ENCODE measurements at regions not wholly inside any gene's neighbourhood (a gene's known extent, or its start where the extent isn't known, plus 50 kb on each side); places are given as distances from the start of the nearest gene placed in this dataset.

DNA sequence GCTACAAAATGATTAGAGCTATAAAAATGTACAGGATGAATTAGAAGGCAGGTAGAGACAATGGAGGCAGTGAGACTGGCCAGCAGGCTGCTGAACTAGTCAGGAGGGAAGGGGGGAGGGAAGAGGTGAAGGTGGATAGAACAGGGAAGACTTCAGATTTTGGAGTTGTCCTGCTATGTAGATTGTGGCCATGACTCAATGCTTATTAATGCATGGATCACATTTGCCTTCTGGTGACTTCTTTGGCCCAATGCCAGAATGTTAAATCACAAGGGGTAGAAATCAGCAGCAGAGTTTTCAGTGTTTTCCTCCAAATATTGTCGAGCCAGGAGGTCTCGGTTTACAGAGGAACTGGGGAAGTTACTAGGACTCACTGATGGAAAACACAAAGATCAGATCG is 346.6 kb downstream of the AASDHPPT start:
- Mint-ChIP-seq H3K4me3 (no peak overlapping the region), H3K27me3 (no peaks in the 10 kb centered on the region), H3K27ac (no peak overlapping the region), H3K4me1 (ENCODE audit: unreplicated experiment) (no peaks in the 10 kb centered on the region), H3K9me3 (no peaks in the 10 kb centered on the region), H3K36me3 (no peaks in the 10 kb centered on the region)
- no peak for DNase-seq (ENCODE audit: extremely low spot score, unreplicated experiment)
- TF ChIP-seq, protein P1, sequence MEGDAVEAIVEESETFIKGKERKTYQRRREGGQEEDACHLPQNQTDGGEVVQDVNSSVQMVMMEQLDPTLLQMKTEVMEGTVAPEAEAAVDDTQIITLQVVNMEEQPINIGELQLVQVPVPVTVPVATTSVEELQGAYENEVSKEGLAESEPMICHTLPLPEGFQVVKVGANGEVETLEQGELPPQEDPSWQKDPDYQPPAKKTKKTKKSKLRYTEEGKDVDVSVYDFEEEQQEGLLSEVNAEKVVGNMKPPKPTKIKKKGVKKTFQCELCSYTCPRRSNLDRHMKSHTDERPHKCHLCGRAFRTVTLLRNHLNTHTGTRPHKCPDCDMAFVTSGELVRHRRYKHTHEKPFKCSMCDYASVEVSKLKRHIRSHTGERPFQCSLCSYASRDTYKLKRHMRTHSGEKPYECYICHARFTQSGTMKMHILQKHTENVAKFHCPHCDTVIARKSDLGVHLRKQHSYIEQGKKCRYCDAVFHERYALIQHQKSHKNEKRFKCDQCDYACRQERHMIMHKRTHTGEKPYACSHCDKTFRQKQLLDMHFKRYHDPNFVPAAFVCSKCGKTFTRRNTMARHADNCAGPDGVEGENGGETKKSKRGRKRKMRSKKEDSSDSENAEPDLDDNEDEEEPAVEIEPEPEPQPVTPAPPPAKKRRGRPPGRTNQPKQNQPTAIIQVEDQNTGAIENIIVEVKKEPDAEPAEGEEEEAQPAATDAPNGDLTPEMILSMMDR (conservative IDR thresholded peaks at IDR 0.05) = no peak

DNA sequence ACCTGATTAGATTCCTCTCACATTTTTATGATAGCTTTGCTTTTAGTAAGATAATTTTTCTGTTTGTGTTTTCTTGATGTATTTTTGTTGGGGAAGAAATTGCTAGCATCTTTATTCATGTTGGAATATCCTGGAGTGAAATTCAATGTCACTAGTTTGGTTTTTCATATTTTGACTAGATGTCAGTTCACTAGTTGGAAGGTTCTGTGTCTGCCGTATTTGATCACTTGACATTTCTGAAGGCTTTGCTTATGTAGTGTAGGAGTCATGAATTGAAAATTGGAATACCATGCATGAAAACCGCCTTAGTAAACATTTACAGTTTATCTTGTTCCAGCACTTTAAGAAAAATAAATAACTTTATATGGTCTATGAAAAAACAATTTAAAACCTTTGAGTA is 348.4 kb downstream of the AASDHPPT start:
- H3K9me3 Mint-ChIP-seq = no peaks in the 10 kb centered on the region
- no peak for DNase-seq (ENCODE audit: extremely low spot score, unreplicated experiment)
- no peaks in the 10 kb centered on the region for H3K36me3 Mint-ChIP-seq
- TF ChIP-seq, protein P1 (conservative IDR thresholded peaks at IDR 0.05) = no peak
- H3K4me1 Mint-ChIP-seq (ENCODE audit: unreplicated experiment) = no peaks in the 10 kb centered on the region
- H3K4me3 Mint-ChIP-seq = no peak overlapping the region
- no peaks in the 10 kb centered on the region for H3K27me3 Mint-ChIP-seq
- H3K27ac Mint-ChIP-seq = no peak overlapping the region

DNA sequence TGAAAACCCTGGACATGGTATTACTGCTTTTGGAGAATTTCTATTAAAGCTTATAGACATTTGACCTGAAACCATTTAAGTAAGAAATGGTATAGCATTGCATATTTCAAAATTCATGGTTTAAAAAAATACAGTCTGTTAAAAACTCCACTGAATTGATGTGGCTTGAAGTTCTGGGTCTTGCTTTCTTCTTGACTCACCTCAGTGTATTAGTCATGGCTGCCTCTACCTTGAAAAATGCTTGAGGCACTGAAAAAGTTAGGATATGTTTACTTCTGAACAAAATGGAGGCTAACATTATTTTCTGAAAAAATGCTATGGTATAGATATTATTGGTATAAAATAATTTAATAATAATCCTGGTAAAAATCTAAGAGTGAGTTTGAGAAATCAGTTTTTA is 349.2 kb downstream of the AASDHPPT start:
- no peaks in the 10 kb centered on the region for H3K36me3 Mint-ChIP-seq
- H3K27me3 Mint-ChIP-seq = no peaks in the 10 kb centered on the region
- TF ChIP-seq, protein P1 (conservative IDR thresholded peaks at IDR 0.05) = no peak
- H3K9me3 Mint-ChIP-seq = no peaks in the 10 kb centered on the region
- H3K4me3 Mint-ChIP-seq = no peak overlapping the region
- H3K27ac Mint-ChIP-seq = no peak overlapping the region
- DNase-seq (ENCODE audit: extremely low spot score, unreplicated experiment) = no peak
- H3K4me1 Mint-ChIP-seq (ENCODE audit: unreplicated experiment) = no peaks in the 10 kb centered on the region

DNA sequence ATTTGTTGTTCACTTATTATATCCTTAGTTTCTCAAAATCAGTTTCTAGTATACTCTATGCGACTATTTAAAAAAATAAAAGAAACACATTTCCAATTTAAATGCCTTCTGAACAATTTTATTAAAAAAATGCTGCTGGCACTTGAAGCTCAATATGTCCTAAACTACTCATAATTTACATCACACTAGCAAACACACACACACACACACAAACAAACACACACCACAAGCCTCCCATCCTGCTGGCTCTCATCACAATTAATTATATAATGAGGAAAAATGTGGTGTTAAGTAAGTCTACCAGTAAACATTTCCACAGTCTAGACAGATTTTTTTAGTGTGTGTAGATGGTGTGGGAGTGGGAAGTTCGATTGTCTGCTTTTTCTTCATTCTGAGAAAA is 350.3 kb downstream of the AASDHPPT start:
- no peak overlapping the region for H3K27ac Mint-ChIP-seq
- H3K4me1 Mint-ChIP-seq (ENCODE audit: unreplicated experiment) = no peaks in the 10 kb centered on the region
- TF ChIP-seq, protein P1 (conservative IDR thresholded peaks at IDR 0.05) = no peak

DNA sequence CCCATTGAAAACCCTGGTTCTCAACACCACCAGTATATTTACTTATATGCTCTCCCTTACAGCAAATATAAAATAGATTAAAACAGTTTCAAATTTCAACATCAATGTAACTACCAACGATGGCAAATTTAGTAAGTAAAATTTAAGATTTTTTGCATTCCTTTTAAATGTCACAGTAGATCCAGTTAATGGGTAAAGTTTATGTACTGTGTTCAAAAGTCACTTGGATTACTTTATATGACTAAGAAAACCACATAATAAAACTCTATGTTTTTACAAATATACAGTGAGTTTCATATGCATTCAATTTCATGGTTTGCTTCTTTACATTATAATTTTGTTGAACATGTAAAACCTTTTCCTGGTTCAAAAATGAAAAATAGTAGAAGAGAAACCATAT is 364.6 kb downstream of the AASDHPPT start:
- Mint-ChIP-seq H3K4me1 (ENCODE audit: unreplicated experiment) (peaks cover 5% of the 10 kb centered on the region), H3K36me3 (no peaks in the 10 kb centered on the region), H3K27me3 (no peaks in the 10 kb centered on the region), H3K4me3 (no peak overlapping the region), H3K9me3 (no peaks in the 10 kb centered on the region), H3K27ac (no peak overlapping the region)
- TF ChIP-seq, protein P1 (conservative IDR thresholded peaks at IDR 0.05) = no peak
- no peak for DNase-seq (ENCODE audit: extremely low spot score, unreplicated experiment)

More for the DNA sequence above, 350.3 kb downstream of the AASDHPPT start:
- Mint-ChIP-seq H3K27me3 (no peaks in the 10 kb centered on the region), H3K4me3 (no peak overlapping the region), H3K36me3 (no peaks in the 10 kb centered on the region), H3K9me3 (no peaks in the 10 kb centered on the region)
- no peak for DNase-seq (ENCODE audit: extremely low spot score, unreplicated experiment)

DNA sequence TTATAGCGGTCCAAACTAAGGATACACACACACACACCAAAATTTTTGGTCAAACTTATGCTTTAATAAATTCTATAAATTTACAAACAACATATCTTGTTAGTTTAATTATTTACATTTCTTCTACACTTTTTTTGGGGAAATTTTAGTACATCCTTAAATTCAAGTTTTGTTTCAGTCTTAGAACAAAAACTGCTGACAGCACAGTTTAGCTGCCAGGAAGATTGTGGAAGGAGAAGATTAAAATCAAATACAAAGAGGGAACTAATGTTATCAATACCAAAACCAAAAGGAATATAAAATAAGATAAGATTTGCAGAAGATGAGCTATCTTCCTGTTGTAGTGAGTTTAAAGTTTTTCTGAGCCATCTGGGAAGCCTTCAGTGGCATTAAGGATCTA is 368.8 kb downstream of the AASDHPPT start:
- DNase-seq (ENCODE audit: extremely low spot score, unreplicated experiment) = no peak

More for the DNA sequence above, 368.8 kb downstream of the AASDHPPT start:
- TF ChIP-seq, protein P1 (conservative IDR thresholded peaks at IDR 0.05) = no peak
- Mint-ChIP-seq H3K9me3 (no peaks in the 10 kb centered on the region), H3K27ac (no peak overlapping the region), H3K4me1 (ENCODE audit: unreplicated experiment) (peaks cover 10% of the 10 kb centered on the region), H3K36me3 (no peaks in the 10 kb centered on the region), H3K27me3 (no peaks in the 10 kb centered on the region), H3K4me3 (no peak overlapping the region)
